ENCODE measurements at regions not wholly inside any gene's neighbourhood (a gene's known extent, or its start where the extent isn't known, plus 50 kb on each side); places are given as distances from the start of the nearest gene placed in this dataset.

DNA sequence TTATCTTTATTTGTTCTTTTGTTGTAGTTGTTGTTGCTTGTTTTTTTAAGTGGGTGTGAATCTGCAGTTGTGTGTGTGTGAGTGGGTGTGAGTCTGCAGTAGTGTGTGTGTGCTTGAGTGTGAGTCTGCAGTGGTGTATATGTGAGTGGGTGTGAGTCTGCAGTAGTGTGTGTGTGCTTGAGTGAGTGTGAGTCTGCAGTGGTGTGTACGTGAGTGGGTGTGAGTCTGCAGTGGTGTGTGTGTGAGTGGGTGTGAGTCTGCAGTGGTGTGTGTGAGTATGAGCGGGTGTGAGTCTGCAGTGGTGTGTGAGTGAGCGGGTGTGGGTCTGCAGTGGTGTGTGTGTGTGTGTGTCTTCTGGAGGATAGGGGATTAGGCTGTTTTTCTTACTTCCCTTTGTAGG, 1186.8 kb upstream of the SEL1L start:
- TF ChIP-seq EZH2 (IDR thresholded peaks at IDR 0.05; ENCODE audit: insufficient read depth, poor library complexity, severe bottlenecking), result no peak
- no peak for TF ChIP-seq EZH2phosphoT487 (IDR thresholded peaks at IDR 0.05; ENCODE audit: insufficient read depth, low read depth)
